PC-9 (cell line): ENCODE measurements at regions not wholly inside any gene's neighbourhood (a gene's known extent, or its start where the extent isn't known, plus 50 kb on each side); places are given as distances from the start of the nearest gene placed in this dataset.
"Not testable (repeated sequence)": the region's sequence is repeated elsewhere in the genome, so short reads cannot be mapped to it uniquely, and the experiment has no call there.

Experiments
- BruUV-seq: library from RNA; stranded (reverse); fragments of 400-500 nt; replicated peaks from 2 replicates; lab custom pipeline; 2021; lab: Mats Ljungman, UMichigan
- CTCF ChIA-PET: fragments of 300-600 bp; sonication (Branson Sonifier 250); formaldehyde crosslinking; loops from one replicate; lab custom pipeline; 2022; ENCODE audit warnings: antibody characterized with exemption; lab: Charles Lee
- POLR2A ChIA-PET: fragments of 300-600 bp; sonication (Branson Sonifier 250); formaldehyde crosslinking; loops from one replicate; lab custom pipeline; 2022; ENCODE audit warnings: antibody characterized with exemption; ENCODE audit not compliant: unreplicated experiment; lab: Charles Lee
- DNase-seq, 2 experiments: peaks; one replicate each; pipeline versions ENCODE4 v3.0.0 to v3.0.0-alpha.2; 2015 to 2022; ENCODE audit warnings: mixed read lengths in 1 of 2
- H2AFZ ChIP-seq: fragments of 200-600 bp; sonication (generic); 2 replicates; pipeline ENCODE4 v1.8.1; 2017; ENCODE audit warnings: antibody characterized with exemption
- H3F3A ChIP-seq: fragments of 200-600 bp; sonication (generic); 2 replicates; pipeline ENCODE4 v1.8.1; 2017; ENCODE audit warnings: antibody characterized with exemption, mild to moderate bottlenecking, low read depth; ENCODE audit not compliant: insufficient read depth
- H3K27ac ChIP-seq: fragments of 200-600 bp; sonication (generic); 2 replicates; pipeline ENCODE4 v1.6.1; 2016; ENCODE audit warnings: mixed run types
- H3K27me3 ChIP-seq: fragments of 200-600 bp; sonication (generic); 2 replicates; pipeline ENCODE4 v1.6.1; 2016; ENCODE audit warnings: low read depth, mixed run types; ENCODE audit not compliant: insufficient read depth
- H3K36me3 ChIP-seq: fragments of 200-600 bp; sonication (generic); 2 replicates; pipeline ENCODE4 v1.6.1; 2016; ENCODE audit warnings: low read depth, mixed run types
- H3K4me1 ChIP-seq: fragments of 200-600 bp; sonication (generic); replicated peaks from 2 replicates; pipeline ENCODE4 v1.6.1; 2016; ENCODE audit warnings: mixed run types; ENCODE audit not compliant: insufficient read depth
- H3K4me2 ChIP-seq: fragments of 200-600 bp; sonication (generic); 2 replicates; pipeline ENCODE4 v1.6.1; 2017; ENCODE audit warnings: mixed run types
- H3K4me3 ChIP-seq: fragments of 200-600 bp; sonication (generic); 2 replicates; pipeline ENCODE4 v1.6.1; 2016; ENCODE audit warnings: mixed run types
- H3K79me2 ChIP-seq: fragments of 200-600 bp; sonication (generic); 2 replicates; pipeline ENCODE4 v1.6.1; 2017; ENCODE audit warnings: low read depth, mixed run types
- H3K9me2 ChIP-seq: fragments of 200-600 bp; sonication (generic); 2 replicates; pipeline ENCODE4 v1.8.1; 2017; ENCODE audit warnings: mild to moderate bottlenecking; ENCODE audit not compliant: insufficient read depth
- H3K9me3 ChIP-seq: fragments of 200-600 bp; sonication (generic); 2 replicates; pipeline ENCODE4 v1.8.1; 2016; ENCODE audit warnings: low read depth; ENCODE audit not compliant: insufficient read depth
- H4K20me1 ChIP-seq: fragments of 200-600 bp; sonication (generic); 2 replicates; pipeline ENCODE4 v1.8.1; 2017; ENCODE audit not compliant: insufficient read depth
- EZH2 ChIP-seq: fragments of 200-600 bp; sonication (generic); IDR thresholded peaks from 2 replicates; pipeline ENCODE4 v1.8.0; 2017; ENCODE audit warnings: antibody characterized with exemption, low read depth
- intact Hi-C: fragments of 100-400 bp; cut with micrococcal nuclease; formaldehyde crosslinking; loops from one replicate; pipeline ENCODE4 v1.10.0; 2022; ENCODE audit not compliant: unreplicated experiment
- TF ChIP-seq, protein P1 (sequence below): fragments of 200-600 bp; sonication (generic); conservative IDR thresholded peaks from 2 replicates; pipeline ENCODE4 v1.6.1; 2017; ENCODE audit warnings: mixed run types, antibody characterized with exemption, mild to moderate bottlenecking, moderate library complexity

DNA sequence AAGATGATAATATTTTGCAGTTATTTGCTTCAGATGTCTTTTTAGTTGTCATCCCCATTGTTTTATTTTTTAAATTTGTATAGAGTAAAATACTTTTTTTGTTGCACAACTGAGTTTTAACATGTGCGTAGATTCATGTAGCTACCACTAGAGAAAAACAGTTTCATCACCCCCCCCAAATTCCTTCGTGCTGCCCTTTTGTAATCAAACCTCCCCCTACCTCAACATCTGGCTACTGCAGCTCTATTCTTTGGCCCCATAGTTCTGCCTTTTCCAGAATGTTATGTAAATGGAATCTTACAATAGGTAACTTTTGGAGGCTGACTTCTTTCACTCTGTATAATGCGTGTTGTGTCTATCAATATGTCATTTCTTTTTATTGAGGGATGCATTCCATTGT is 232.0 kb upstream of the RASGRP1 start:
- H3F3A ChIP-seq = no peaks in the 10 kb centered on the region
- no peaks in the 10 kb centered on the region for H3K36me3 ChIP-seq
- no peak overlapping the region for H3K27ac ChIP-seq
- H2AFZ ChIP-seq = no peak overlapping the region
- ChIA-PET POLR2A (no interaction called here), CTCF (no interaction called here)
- no TSS peak for BruUV-seq
- H3K79me2 ChIP-seq = no peaks in the 10 kb centered on the region
- no peak for DNase-seq
- intact Hi-C loops = no loop called here
- no peaks in the 10 kb centered on the region for H4K20me1 ChIP-seq
- H3K27me3 ChIP-seq = no peaks in the 10 kb centered on the region
- no peaks in the 10 kb centered on the region for H3K4me1 ChIP-seq
- H3K4me2 ChIP-seq = no peak overlapping the region
- no peak overlapping the region for H3K4me3 ChIP-seq
- TF ChIP-seq EZH2 = no peak
- TF ChIP-seq, protein P1, sequence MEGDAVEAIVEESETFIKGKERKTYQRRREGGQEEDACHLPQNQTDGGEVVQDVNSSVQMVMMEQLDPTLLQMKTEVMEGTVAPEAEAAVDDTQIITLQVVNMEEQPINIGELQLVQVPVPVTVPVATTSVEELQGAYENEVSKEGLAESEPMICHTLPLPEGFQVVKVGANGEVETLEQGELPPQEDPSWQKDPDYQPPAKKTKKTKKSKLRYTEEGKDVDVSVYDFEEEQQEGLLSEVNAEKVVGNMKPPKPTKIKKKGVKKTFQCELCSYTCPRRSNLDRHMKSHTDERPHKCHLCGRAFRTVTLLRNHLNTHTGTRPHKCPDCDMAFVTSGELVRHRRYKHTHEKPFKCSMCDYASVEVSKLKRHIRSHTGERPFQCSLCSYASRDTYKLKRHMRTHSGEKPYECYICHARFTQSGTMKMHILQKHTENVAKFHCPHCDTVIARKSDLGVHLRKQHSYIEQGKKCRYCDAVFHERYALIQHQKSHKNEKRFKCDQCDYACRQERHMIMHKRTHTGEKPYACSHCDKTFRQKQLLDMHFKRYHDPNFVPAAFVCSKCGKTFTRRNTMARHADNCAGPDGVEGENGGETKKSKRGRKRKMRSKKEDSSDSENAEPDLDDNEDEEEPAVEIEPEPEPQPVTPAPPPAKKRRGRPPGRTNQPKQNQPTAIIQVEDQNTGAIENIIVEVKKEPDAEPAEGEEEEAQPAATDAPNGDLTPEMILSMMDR = no peak
- H3K9me2 ChIP-seq = no peaks in the 10 kb centered on the region
- H3K9me3 ChIP-seq = no peaks in the 10 kb centered on the region

DNA sequence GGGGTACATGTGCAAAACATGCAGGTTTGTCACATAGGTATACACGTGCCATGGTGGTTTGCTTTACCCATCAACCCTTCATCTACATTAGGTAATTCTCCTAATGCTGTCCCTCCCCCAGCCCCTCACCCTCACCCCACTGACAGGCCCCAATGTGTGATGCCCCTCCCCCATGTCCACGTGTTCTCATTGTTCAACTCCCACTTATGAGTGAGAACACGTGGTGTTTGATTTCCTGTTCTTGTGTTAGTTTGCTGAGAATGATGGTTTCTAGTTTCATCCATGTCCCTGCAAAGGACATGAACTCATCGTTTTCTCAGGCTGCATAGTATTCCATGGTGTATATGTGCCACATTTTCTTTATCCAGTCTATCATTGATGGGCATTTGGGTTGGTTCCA is 232.9 kb upstream of the RASGRP1 start:
- H3K9me2 ChIP-seq, H2AFZ ChIP-seq, DNase-seq, H3F3A ChIP-seq, H3K36me3 ChIP-seq, intact Hi-C loops, H4K20me1 ChIP-seq, H3K9me3 ChIP-seq, CTCF ChIA-PET, H3K79me2 ChIP-seq, H3K27ac ChIP-seq, H3K27me3 ChIP-seq, H3K4me2 ChIP-seq, POLR2A ChIA-PET, H3K4me3 ChIP-seq, BruUV-seq, H3K4me1 ChIP-seq: not testable (repeated sequence)

DNA sequence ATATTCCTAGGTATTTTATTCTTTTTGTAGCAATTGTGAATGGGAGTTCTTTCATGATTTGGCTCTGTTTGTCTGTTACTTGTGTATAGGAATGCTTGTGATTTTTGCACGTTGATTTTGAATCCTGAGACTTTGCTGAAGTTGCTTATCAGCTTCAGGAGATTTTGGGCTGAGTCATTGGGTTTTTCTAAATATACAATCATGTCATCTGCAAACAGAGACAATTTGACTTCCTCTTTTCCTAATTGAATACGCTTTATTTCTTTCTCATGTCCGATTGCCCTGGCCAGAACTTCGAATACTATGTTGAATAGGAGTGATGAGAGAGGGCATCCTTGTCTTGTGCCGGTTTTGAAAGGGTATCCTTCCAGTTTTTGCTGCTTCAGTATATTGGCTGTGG is 234.6 kb upstream of the RASGRP1 start:
- CTCF ChIA-PET, H2AFZ ChIP-seq, H3K27me3 ChIP-seq, H3K4me1 ChIP-seq, H3K4me3 ChIP-seq, H3K79me2 ChIP-seq, H3K9me2 ChIP-seq, intact Hi-C loops, BruUV-seq, H3K9me3 ChIP-seq, H4K20me1 ChIP-seq, H3K27ac ChIP-seq, H3F3A ChIP-seq, H3K36me3 ChIP-seq, H3K4me2 ChIP-seq, POLR2A ChIA-PET, DNase-seq: not testable (repeated sequence)

DNA sequence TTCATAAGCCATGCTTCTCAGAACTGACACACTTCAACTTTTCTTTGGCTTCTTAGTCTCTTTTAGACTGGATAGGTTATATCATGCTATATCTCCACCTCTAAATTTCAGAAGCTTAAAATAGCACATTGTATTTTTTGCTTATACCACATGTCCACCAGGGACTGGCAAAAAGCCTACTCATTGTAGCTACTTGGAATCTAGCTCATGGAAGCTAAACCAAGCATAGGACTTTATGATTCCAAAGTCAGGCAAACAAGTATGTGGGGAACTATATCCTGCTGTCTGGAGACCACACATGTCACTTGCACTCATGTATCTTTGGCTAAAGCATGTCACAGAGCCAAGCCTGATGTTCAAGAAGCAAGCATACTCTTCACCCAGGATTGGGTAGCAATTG is 245.0 kb upstream of the RASGRP1 start:
- H3K4me3 ChIP-seq = no peak overlapping the region
- no peaks in the 10 kb centered on the region for H3K9me2 ChIP-seq
- H3K4me1 ChIP-seq = no peaks in the 10 kb centered on the region
- H3K9me3 ChIP-seq = no peaks in the 10 kb centered on the region
- no peak overlapping the region for H3K27ac ChIP-seq
- TF ChIP-seq, protein P1 = no peak
- no peak for TF ChIP-seq EZH2
- no peaks in the 10 kb centered on the region for H3K36me3 ChIP-seq
- no peak overlapping the region for H3K4me2 ChIP-seq
- no peaks in the 10 kb centered on the region for H3K79me2 ChIP-seq
- no peaks in the 10 kb centered on the region for H3F3A ChIP-seq
- ChIA-PET CTCF (no interaction called here), POLR2A (no interaction called here)
- intact Hi-C loops = no loop called here
- no peaks in the 10 kb centered on the region for H4K20me1 ChIP-seq
- H2AFZ ChIP-seq = no peak overlapping the region
- no peak for DNase-seq
- H3K27me3 ChIP-seq = no peaks in the 10 kb centered on the region
- no TSS peak for BruUV-seq
